PC-3 (cell line): ENCODE measurements at regions not wholly inside any gene's neighbourhood (a gene's known extent, or its start where the extent isn't known, plus 50 kb on each side); places are given as distances from the start of the nearest gene placed in this dataset.

Source experiments
- ATAC-seq: fragments of 200-7000 bp; cut with Tn5 transposase; 2 replicates; pipeline ENCODE4 v1.9.1; 2020; ENCODE audit warnings: mild to moderate bottlenecking, moderate library complexity
- BruUV-seq: library from RNA; stranded (reverse); fragments of 400-500 nt; replicated peaks from 2 replicates; lab custom pipeline; 2021; lab: Mats Ljungman, UMichigan
- CTCF ChIA-PET: fragments of 300-600 bp; sonication (Branson Sonifier 250); formaldehyde crosslinking; loops from one replicate; lab custom pipeline; 2022; ENCODE audit warnings: antibody characterized with exemption; lab: Charles Lee
- POLR2A ChIA-PET: fragments of 300-600 bp; sonication (Branson Sonifier 250); formaldehyde crosslinking; loops from one replicate; lab custom pipeline; 2022; ENCODE audit warnings: antibody characterized with exemption; ENCODE audit not compliant: unreplicated experiment; lab: Charles Lee
- DNase-seq: peaks from one replicate; pipeline ENCODE4 v3.0.0-alpha.2; 2015
- H2AFZ ChIP-seq: fragments of 300-600 bp; sonication (generic); 2 replicates; pipeline ENCODE4 v1.6.0; 2016; ENCODE audit warnings: antibody characterized with exemption, low read length
- H3F3A ChIP-seq: fragments of 300-600 bp; sonication (generic); one replicate; pipeline ENCODE4 v1.6.0; 2017; ENCODE audit warnings: antibody characterized with exemption, low read length, control low read depth, mild to moderate bottlenecking; ENCODE audit not compliant: unreplicated experiment
- H3K27ac ChIP-seq: fragments of 300-600 bp; sonication (generic); 2 replicates; pipeline ENCODE4 v1.5.1; 2016; ENCODE audit warnings: mild to moderate bottlenecking, low read length
- H3K27me3 ChIP-seq: fragments of 300-600 bp; sonication (generic); 2 replicates; pipeline ENCODE4 v1.6.1; 2016; ENCODE audit warnings: low read length, mixed read lengths
- H3K36me3 ChIP-seq: fragments of 300-600 bp; sonication (generic); 2 replicates; pipeline ENCODE4 v1.6.1; 2016; ENCODE audit warnings: low read depth, mixed run types, low read length, mixed read lengths
- H3K4me1 ChIP-seq: fragments of 300-600 bp; sonication (generic); 2 replicates; pipeline ENCODE4 v1.5.1; 2016; ENCODE audit warnings: low read length; ENCODE audit not compliant: insufficient read depth
- H3K4me2 ChIP-seq: fragments of 300-600 bp; sonication (generic); 2 replicates; pipeline ENCODE4 v1.6.0; 2016; ENCODE audit warnings: low read length
- H3K4me3 ChIP-seq: fragments of 300-600 bp; sonication (generic); 2 replicates; pipeline ENCODE4 v1.5.1; 2016; ENCODE audit warnings: mild to moderate bottlenecking, low read length, mixed read lengths
- H3K79me2 ChIP-seq: fragments of 300-600 bp; sonication (generic); 2 replicates; pipeline ENCODE4 v1.6.1; 2017; ENCODE audit warnings: low read length, mixed read lengths
- H3K9ac ChIP-seq: fragments of 300-600 bp; sonication (generic); 2 replicates; pipeline ENCODE4 v1.6.0; 2016; ENCODE audit warnings: mild to moderate bottlenecking, low read length
- H3K9me2 ChIP-seq: fragments of 300-600 bp; sonication (generic); replicated peaks from 2 replicates; pipeline ENCODE4 v1.6.1; 2016; ENCODE audit warnings: mixed run types, low read length, mixed read lengths
- H3K9me3 ChIP-seq: fragments of 300-600 bp; sonication (generic); 2 replicates; pipeline ENCODE4 v1.6.1; 2016; ENCODE audit warnings: low read length, mixed read lengths
- H4K20me1 ChIP-seq: fragments of 300-600 bp; sonication (generic); 2 replicates; pipeline ENCODE4 v1.6.1; 2016; ENCODE audit warnings: low read length, mixed read lengths
- CTCF ChIP-seq: fragments of 300-600 bp; sonication (generic); conservative IDR thresholded peaks from 2 replicates; pipeline ENCODE4 v1.5.1; 2017; ENCODE audit warnings: antibody characterized with exemption, low read depth, mild to moderate bottlenecking, low read length
- EZH2 ChIP-seq: fragments of 300-600 bp; sonication (generic); IDR thresholded peaks from one replicate; pipeline ENCODE4 v1.6.1; 2017; ENCODE audit warnings: antibody characterized with exemption, mild to moderate bottlenecking, low read length; ENCODE audit not compliant: unreplicated experiment
- EZH2phosphoT487 ChIP-seq: fragments of 300-600 bp; sonication (generic); IDR thresholded peaks from 2 replicates; pipeline ENCODE4 v1.6.1; 2018; ENCODE audit warnings: mild to moderate bottlenecking, antibody characterized with exemption, low read length, borderline replicate concordance
- intact Hi-C: fragments of 100-400 bp; cut with micrococcal nuclease; formaldehyde crosslinking; loops from 2 replicates; pipeline ENCODE4 v1.9.0; 2023

- Histone ChIP-seq H3K9me3 (no peaks in the 10 kb centered on the region), H3K4me2 (no peak overlapping the region), H4K20me1 (no peaks in the 10 kb centered on the region), H3K27me3 (no peaks in the 10 kb centered on the region), H3F3A (no peaks in the 10 kb centered on the region), H3K36me3 (no peaks in the 10 kb centered on the region), H3K4me3 (no peak overlapping the region), H2AFZ (no peak overlapping the region), H3K9ac (no peak overlapping the region), H3K4me1 (no peaks in the 10 kb centered on the region), H3K27ac (no peak overlapping the region), H3K9me2 (no peaks in the 10 kb centered on the region), H3K79me2 (no peaks in the 10 kb centered on the region)
- BruUV-seq, result no TSS peak
- DNase-seq (no peak), ATAC-seq (no peak)
- CTCF ChIA-PET, result no interaction called here
- TF ChIP-seq EZH2 (no peak), CTCF (no peak), EZH2phosphoT487 (no peak)
- intact Hi-C loops, result no loop called here
- POLR2A ChIA-PET, result no interaction called here
Observed at GRCh38 chr9:120091206-120091605, 488.8 kb downstream of the CDK5RAP2 start.

- H3K4me2 ChIP-seq, result no peak overlapping the region
- BruUV-seq, result no TSS peak
- intact Hi-C loops, result no loop called here
- POLR2A ChIA-PET, result no interaction called here
- no peak for TF ChIP-seq CTCF
- TF ChIP-seq EZH2phosphoT487, result no peak
- TF ChIP-seq EZH2, result no peak
- H3K36me3 ChIP-seq, result no peaks in the 10 kb centered on the region
- no peaks in the 10 kb centered on the region for H3F3A ChIP-seq
- no peaks in the 10 kb centered on the region for H3K9me2 ChIP-seq
- no peak overlapping the region for H3K4me3 ChIP-seq
- H3K79me2 ChIP-seq, result no peaks in the 10 kb centered on the region
- no peak overlapping the region for H3K9ac ChIP-seq
- no peaks in the 10 kb centered on the region for H3K27me3 ChIP-seq
- H3K27ac ChIP-seq, result no peak overlapping the region
- no peak for ATAC-seq
- no peaks in the 10 kb centered on the region for H3K4me1 ChIP-seq
- no peak for DNase-seq
- H3K9me3 ChIP-seq, result no peaks in the 10 kb centered on the region
- no peaks in the 10 kb centered on the region for H4K20me1 ChIP-seq
- no peak overlapping the region for H2AFZ ChIP-seq
- CTCF ChIA-PET, result no interaction called here
Observed at GRCh38 chr9:120080849-120081248, 499.1 kb downstream of the CDK5RAP2 start.

- no peaks in the 10 kb centered on the region for H3K36me3 ChIP-seq
- intact Hi-C loops, result no loop called here
- POLR2A ChIA-PET, result no interaction called here
- DNase-seq (no peak), ATAC-seq (no peak)
- H3K9ac ChIP-seq, result no peak overlapping the region
- H3F3A ChIP-seq, result no peaks in the 10 kb centered on the region
- H2AFZ ChIP-seq, result no peak overlapping the region
- no peaks in the 10 kb centered on the region for H3K9me2 ChIP-seq
- CTCF ChIA-PET, result no interaction called here
- H3K4me2 ChIP-seq, result no peak overlapping the region
- no peak for TF ChIP-seq EZH2
- no peak for TF ChIP-seq CTCF
- no peak for TF ChIP-seq EZH2phosphoT487
- no peaks in the 10 kb centered on the region for H3K4me1 ChIP-seq
- BruUV-seq, result no TSS peak
- no peak overlapping the region for H3K4me3 ChIP-seq
- no peaks in the 10 kb centered on the region for H3K79me2 ChIP-seq
- H4K20me1 ChIP-seq, result no peaks in the 10 kb centered on the region
- no peak overlapping the region for H3K27ac ChIP-seq
- H3K9me3 ChIP-seq, result no peaks in the 10 kb centered on the region
- no peaks in the 10 kb centered on the region for H3K27me3 ChIP-seq
Observed at GRCh38 chr9:120078112-120078511, 501.9 kb downstream of the CDK5RAP2 start.
